ENCODE measurements at regions not wholly inside any gene's neighbourhood (a gene's known extent, or its start where the extent isn't known, plus 50 kb on each side); places are given as distances from the start of the nearest gene placed in this dataset.

GRCh38 chr4:108458681-108459080, 161.7 kb upstream of the RPL34 start:
- Histone ChIP-seq H3K27ac (replicated peaks in 1 of 4) (no peak overlapping the region), H3K27me3 (no peaks in the 10 kb centered on the region), H3K4me3 (no peak overlapping the region), H3K4me1 (no peaks in the 10 kb centered on the region), H3K9me3 (no peaks in the 10 kb centered on the region), H3K36me3 (no peaks in the 10 kb centered on the region)
- intact Hi-C loops (cut with DNase I) = no loop called here
- no peak for TF ChIP-seq POLR2A (IDR thresholded peaks at IDR 0.05; ENCODE audit: low read depth)
- TF ChIP-seq EP300 (IDR thresholded peaks at IDR 0.05) = no peak
- no peak for TF ChIP-seq CTCF (IDR thresholded peaks at IDR 0.05)
- TF ChIP-seq POLR2AphosphoS5 (IDR thresholded peaks at IDR 0.05) = no peak
- 66% methylated on average over 2 of the region's 2 CpGs for WGBS
- no peak for DNase-seq (ENCODE audit: extremely low spot score)

- no peak for TF ChIP-seq EP300 (IDR thresholded peaks at IDR 0.05)
- no peak for TF ChIP-seq POLR2A (IDR thresholded peaks at IDR 0.05; ENCODE audit: low read depth)
- DNase-seq (ENCODE audit: extremely low spot score) = no peak
- H3K36me3 ChIP-seq = no peaks in the 10 kb centered on the region
- 92% methylated on average over 2 of the region's 2 CpGs for WGBS
- no peak overlapping the region for H3K4me3 ChIP-seq
- no peaks in the 10 kb centered on the region for H3K27me3 ChIP-seq
- no peaks in the 10 kb centered on the region for H3K4me1 ChIP-seq
- H3K9me3 ChIP-seq = no peaks in the 10 kb centered on the region
- H3K27ac ChIP-seq (replicated peaks in 1 of 4) = no peak overlapping the region
- intact Hi-C loops (cut with DNase I) = no loop called here
These were observed 166.1 kb upstream of the RPL34 start for GRCh38 chr4:108454227-108454626.

- WGBS = 69% methylated on average over 4 of the region's 4 CpGs
- no peak overlapping the region for H3K4me3 ChIP-seq
- intact Hi-C loops (cut with DNase I) = no loop called here
- no peak overlapping the region for H3K27ac ChIP-seq (replicated peaks in 1 of 4)
- no peaks in the 10 kb centered on the region for H3K9me3 ChIP-seq
- TF ChIP-seq POLR2AphosphoS5 (IDR thresholded peaks at IDR 0.05) (no peak), EP300 (IDR thresholded peaks at IDR 0.05) (no peak), CTCF (IDR thresholded peaks at IDR 0.05) (no peak), POLR2A (IDR thresholded peaks at IDR 0.05; ENCODE audit: low read depth) (no peak)
- DNase-seq (ENCODE audit: extremely low spot score) = no peak
- no peaks in the 10 kb centered on the region for H3K27me3 ChIP-seq
- H3K4me1 ChIP-seq = no peaks in the 10 kb centered on the region
- no peaks in the 10 kb centered on the region for H3K36me3 ChIP-seq
These were observed 167.0 kb upstream of the RPL34 start for GRCh38 chr4:108453366-108453765.

- no peaks in the 10 kb centered on the region for H3K27me3 ChIP-seq
- H3K27ac ChIP-seq (replicated peaks in 1 of 4) = no peak overlapping the region
- WGBS = 90% methylated on average over 5 of the region's 5 CpGs
- H3K9me3 ChIP-seq = no peaks in the 10 kb centered on the region
- no peak for TF ChIP-seq EP300 (IDR thresholded peaks at IDR 0.05)
- no peak for TF ChIP-seq POLR2AphosphoS5 (IDR thresholded peaks at IDR 0.05)
- no peak for TF ChIP-seq CTCF (IDR thresholded peaks at IDR 0.05)
- no peak for TF ChIP-seq POLR2A (IDR thresholded peaks at IDR 0.05; ENCODE audit: low read depth)
- no peak overlapping the region for H3K4me3 ChIP-seq
- intact Hi-C loops (cut with DNase I) = no loop called here
- H3K36me3 ChIP-seq = no peaks in the 10 kb centered on the region
- no peak for DNase-seq (ENCODE audit: extremely low spot score)
- H3K4me1 ChIP-seq = no peaks in the 10 kb centered on the region
These were observed 170.0 kb upstream of the RPL34 start for GRCh38 chr4:108450236-108450898.

GRCh38 chr4:108449129-108449528, 171.2 kb upstream of the RPL34 start:
- Histone ChIP-seq H3K27ac (replicated peaks in 1 of 4) (no peak overlapping the region), H3K4me3 (no peak overlapping the region), H3K27me3 (no peaks in the 10 kb centered on the region), H3K9me3 (no peaks in the 10 kb centered on the region), H3K36me3 (no peaks in the 10 kb centered on the region), H3K4me1 (no peaks in the 10 kb centered on the region)
- DNase-seq (ENCODE audit: extremely low spot score) = no peak
- no peak for TF ChIP-seq POLR2A (IDR thresholded peaks at IDR 0.05; ENCODE audit: low read depth)
- TF ChIP-seq POLR2AphosphoS5 (IDR thresholded peaks at IDR 0.05) = no peak
- TF ChIP-seq CTCF (IDR thresholded peaks at IDR 0.05) = no peak
- no peak for TF ChIP-seq EP300 (IDR thresholded peaks at IDR 0.05)
- WGBS = 81% methylated on average over 1 of the region's 1 CpG
- intact Hi-C loops (cut with DNase I) = no loop called here

All from esophagus muscularis mucosa (tissue), 4 donors.